ENCODE measurements at regions not wholly inside any gene's neighbourhood (a gene's known extent, or its start where the extent isn't known, plus 50 kb on each side); places are given as distances from the start of the nearest gene placed in this dataset.

- TF ChIP-seq CTCF (IDR thresholded peaks at IDR 0.05; ENCODE audit: insufficient read depth, low read depth, low read length): no peak
- no peak overlapping the region for H3K4me3 ChIP-seq (ENCODE audit: low read depth, low read length)
- no peak for DNase-seq (ENCODE audit: low read depth)
Measured at GRCh38 chr10:29166713-29167112, 122.2 kb upstream of the LYZL1 start.

- no peak overlapping the region for H3K4me3 ChIP-seq (ENCODE audit: low read depth, low read length)
- DNase-seq (ENCODE audit: low read depth): no peak
- no peak for TF ChIP-seq CTCF (IDR thresholded peaks at IDR 0.05; ENCODE audit: insufficient read depth, low read depth, low read length)
Measured at GRCh38 chr10:29169021-29169420, 119.8 kb upstream of the LYZL1 start.

- no peak for DNase-seq (ENCODE audit: low read depth)
- TF ChIP-seq CTCF (IDR thresholded peaks at IDR 0.05; ENCODE audit: insufficient read depth, low read depth, low read length): no peak
- H3K4me3 ChIP-seq (ENCODE audit: low read depth, low read length): no peak overlapping the region
Measured at GRCh38 chr10:29171717-29172116, 117.2 kb upstream of the LYZL1 start.

GRCh38 chr10:29174389-29174788, 114.5 kb upstream of the LYZL1 start:
- no peak overlapping the region for H3K4me3 ChIP-seq (ENCODE audit: low read depth, low read length)
- no peak for TF ChIP-seq CTCF (IDR thresholded peaks at IDR 0.05; ENCODE audit: insufficient read depth, low read depth, low read length)
- DNase-seq (ENCODE audit: low read depth): no peak

- peak; percentile 84 for DNase-seq (ENCODE audit: low read depth)
- peak overlapping the region; percentile 25 for H3K4me3 ChIP-seq (ENCODE audit: low read depth, low read length)
- TF ChIP-seq CTCF (IDR thresholded peaks at IDR 0.05; ENCODE audit: insufficient read depth, low read depth, low read length): no peak
Measured at GRCh38 chr10:29176845-29177832, 111.7 kb upstream of the LYZL1 start.

- no peak overlapping the region for H3K4me3 ChIP-seq (ENCODE audit: low read depth, low read length)
- peak; percentile 28 for DNase-seq (ENCODE audit: low read depth)
- no peak for TF ChIP-seq CTCF (IDR thresholded peaks at IDR 0.05; ENCODE audit: insufficient read depth, low read depth, low read length)
Measured at GRCh38 chr10:29181936-29182335, 106.9 kb upstream of the LYZL1 start.
